Smooth muscle cell (in vitro differentiated cells): ENCODE measurements at regions not wholly inside any gene's neighbourhood (a gene's known extent, or its start where the extent isn't known, plus 50 kb on each side); places are given as distances from the start of the nearest gene placed in this dataset.

Experiments
- DNase-seq: peaks from one replicate; lab custom pipeline; 2025; ENCODE audit not compliant: unreplicated experiment; lab: John Stamatoyannopoulos, UW
- H2AFZ ChIP-seq: fragments of 200-600 bp; sonication (generic); 2 replicates; pipeline ENCODE4 v1.6.0; 2016; ENCODE audit warnings: antibody characterized with exemption, low read depth, mild to moderate bottlenecking
- H3F3A ChIP-seq: fragments of 200-600 bp; sonication (generic); 2 replicates; pipeline ENCODE4 v1.6.0; 2017; ENCODE audit warnings: antibody characterized with exemption, low read depth
- H3K27ac ChIP-seq: fragments of 200-600 bp; sonication (generic); 2 replicates; pipeline ENCODE4 v1.5.1; 2016; ENCODE audit warnings: low read depth, mild to moderate bottlenecking
- H3K27me3 ChIP-seq: fragments of 200-600 bp; sonication (generic); 2 replicates; pipeline ENCODE4 v1.6.1; 2016; ENCODE audit warnings: low read depth, mild to moderate bottlenecking
- H3K36me3 ChIP-seq: fragments of 200-600 bp; sonication (generic); 2 replicates; pipeline ENCODE4 v1.5.1; 2016; ENCODE audit warnings: low read depth
- H3K4me1 ChIP-seq: fragments of 200-600 bp; sonication (generic); 2 replicates; pipeline ENCODE4 v1.5.1; 2016; ENCODE audit warnings: low read depth
- H3K4me2 ChIP-seq: fragments of 200-600 bp; sonication (generic); 2 replicates; pipeline ENCODE4 v1.6.0; 2016; ENCODE audit warnings: mild to moderate bottlenecking
- H3K4me3 ChIP-seq: fragments of 200-600 bp; sonication (generic); 2 replicates; pipeline ENCODE4 v1.5.1; 2016; ENCODE audit warnings: mild to moderate bottlenecking
- H3K79me2 ChIP-seq: fragments of 200-600 bp; sonication (generic); 2 replicates; pipeline ENCODE4 v1.6.0; 2016; ENCODE audit warnings: low read depth, mild to moderate bottlenecking
- H3K9ac ChIP-seq: fragments of 200-600 bp; sonication (generic); 2 replicates; pipeline ENCODE4 v1.6.0; 2016; ENCODE audit warnings: low read depth
- H3K9me3 ChIP-seq: fragments of 200-600 bp; sonication (generic); replicated peaks from 2 replicates; pipeline ENCODE4 v1.5.1; 2016; ENCODE audit warnings: low read depth
- H4K20me1 ChIP-seq: fragments of 200-600 bp; sonication (generic); 2 replicates; pipeline ENCODE4 v1.6.0; 2016; ENCODE audit warnings: low read depth
- CTCF ChIP-seq: fragments of 200-600 bp; sonication (generic); IDR thresholded peaks from 2 replicates; pipeline ENCODE4 v1.5.1; 2017; ENCODE audit warnings: borderline replicate concordance, mild to moderate bottlenecking, antibody characterized with exemption; ENCODE audit not compliant: insufficient read depth, poor library complexity, severe bottlenecking
- WGBS: methylation state at CpG from one replicate; pipeline ENCODE4 v1.1.7; 2016; ENCODE audit warnings: low lambda C conversion rate; 5-methylcytosine and 5-hydroxymethylcytosine counted together

DNA sequence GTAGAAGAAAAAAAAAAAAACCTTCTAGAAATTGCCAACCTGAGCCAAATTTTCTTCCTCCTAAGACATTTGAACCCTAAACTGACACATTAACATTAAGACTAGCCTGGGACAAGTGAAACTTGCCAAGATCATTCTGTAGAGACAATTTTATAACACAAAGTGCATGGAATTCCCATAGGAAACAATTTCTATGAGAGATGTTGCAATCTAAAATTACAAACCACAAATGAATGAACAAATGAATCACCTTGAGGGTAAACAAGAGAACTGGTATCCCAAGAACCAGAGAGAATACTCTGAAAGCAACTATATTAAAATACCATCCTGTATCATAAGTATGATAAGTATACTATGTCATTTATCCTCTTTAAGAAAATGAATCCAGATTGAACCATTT lies 165.3 kb downstream of the DICER1 start:
- H3K4me2 ChIP-seq: no peak overlapping the region
- H3K4me3 ChIP-seq: no peak overlapping the region
- H3K79me2 ChIP-seq: no peaks in the 10 kb centered on the region
- no peak for DNase-seq
- no peak for TF ChIP-seq CTCF
- H3K36me3 ChIP-seq: no peaks in the 10 kb centered on the region
- no peaks in the 10 kb centered on the region for H3K9me3 ChIP-seq
- no peaks in the 10 kb centered on the region for H4K20me1 ChIP-seq
- H3K9ac ChIP-seq: no peak overlapping the region
- H3K27me3 ChIP-seq: no peaks in the 10 kb centered on the region
- no peaks in the 10 kb centered on the region for H3F3A ChIP-seq
- no peak overlapping the region for H3K27ac ChIP-seq
- no peaks in the 10 kb centered on the region for H3K4me1 ChIP-seq
- H2AFZ ChIP-seq: no peak overlapping the region

DNA sequence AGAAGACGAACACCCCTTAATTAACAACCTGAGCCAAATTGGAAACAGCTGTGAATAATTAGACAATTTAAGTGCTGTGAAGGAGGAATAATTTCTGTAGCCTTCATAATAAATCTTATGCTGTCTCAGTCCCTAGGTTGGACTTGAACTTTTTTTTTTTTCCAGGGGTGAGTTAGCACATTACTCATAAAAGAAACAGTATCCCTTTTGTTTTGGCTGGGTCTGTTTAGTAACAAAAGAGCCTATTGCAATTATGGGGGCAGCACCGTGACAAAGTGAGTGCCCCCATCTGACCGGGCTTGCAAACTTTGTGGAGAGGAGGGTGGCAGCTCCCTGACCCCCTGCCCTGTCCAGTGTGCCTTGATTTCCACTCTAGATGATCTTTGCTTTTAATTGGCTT lies 167.4 kb downstream of the DICER1 start:
- no peaks in the 10 kb centered on the region for H3F3A ChIP-seq
- H3K4me1 ChIP-seq: no peaks in the 10 kb centered on the region
- H2AFZ ChIP-seq: no peak overlapping the region
- no peak for DNase-seq
- H3K4me2 ChIP-seq: no peak overlapping the region
- H4K20me1 ChIP-seq: no peaks in the 10 kb centered on the region
- no peak for TF ChIP-seq CTCF
- WGBS: 57% methylated on average over 3 of the region's 3 CpGs
- H3K27me3 ChIP-seq: peaks cover 11% of the 10 kb centered on the region
- H3K9me3 ChIP-seq: no peaks in the 10 kb centered on the region
- no peaks in the 10 kb centered on the region for H3K79me2 ChIP-seq
- H3K4me3 ChIP-seq: no peak overlapping the region
- no peak overlapping the region for H3K9ac ChIP-seq
- no peaks in the 10 kb centered on the region for H3K36me3 ChIP-seq
- H3K27ac ChIP-seq: no peak overlapping the region

DNA sequence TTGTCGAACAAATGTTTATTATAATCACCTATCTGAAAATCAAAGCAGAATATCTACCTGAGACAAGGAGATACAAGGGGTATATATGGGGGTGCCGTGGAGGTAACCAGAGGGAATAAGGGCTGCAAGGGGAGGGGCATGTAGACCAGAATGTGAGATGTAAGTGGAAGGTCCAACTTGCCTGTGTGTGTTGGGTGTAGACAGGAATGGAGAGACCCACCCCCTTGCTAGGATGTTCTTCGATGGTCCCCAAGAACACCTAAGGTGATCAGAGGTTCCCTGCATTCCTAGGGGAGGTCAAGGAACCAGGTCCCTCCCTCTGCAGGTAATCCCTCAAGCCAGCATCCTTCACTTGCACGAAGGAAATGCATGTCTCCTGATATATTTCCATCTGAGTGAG lies 167.9 kb downstream of the DICER1 start:
- H3K9ac ChIP-seq: no peak overlapping the region

DNA sequence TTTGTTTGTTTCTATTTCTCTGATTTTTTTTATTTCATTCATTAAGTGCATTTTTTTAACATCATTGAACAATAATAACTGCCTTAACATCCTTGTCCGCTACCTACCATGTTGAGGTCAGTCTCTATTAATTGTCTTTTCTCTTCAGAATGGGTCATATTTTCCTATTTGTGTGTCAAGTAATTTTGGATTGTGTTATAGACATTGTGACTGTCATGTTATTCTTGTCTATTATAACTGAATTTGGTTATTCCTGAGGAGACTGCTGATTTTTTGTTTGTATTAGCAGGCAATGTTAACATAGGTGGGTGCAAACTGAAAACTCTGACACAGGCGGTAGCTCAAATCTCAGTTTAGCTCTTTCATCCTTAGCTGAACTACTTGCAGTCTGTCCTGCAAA lies 169.9 kb downstream of the DICER1 start:
- H3K27me3 ChIP-seq: peaks cover 12% of the 10 kb centered on the region
- 96% methylated on average over 2 of the region's 2 CpGs for WGBS
- DNase-seq: no peak
- H3K9ac ChIP-seq: no peak overlapping the region
- H3K79me2 ChIP-seq: no peaks in the 10 kb centered on the region
- H3K4me1 ChIP-seq: no peaks in the 10 kb centered on the region
- no peak for TF ChIP-seq CTCF
- H4K20me1 ChIP-seq: no peaks in the 10 kb centered on the region
- H3K4me3 ChIP-seq: no peak overlapping the region
- no peak overlapping the region for H3K27ac ChIP-seq
- H3K4me2 ChIP-seq: no peak overlapping the region
- no peaks in the 10 kb centered on the region for H3F3A ChIP-seq
- H2AFZ ChIP-seq: no peak overlapping the region
- no peaks in the 10 kb centered on the region for H3K36me3 ChIP-seq
- no peaks in the 10 kb centered on the region for H3K9me3 ChIP-seq

More for the DNA sequence above, 167.9 kb downstream of the DICER1 start:
- Histone ChIP-seq H3K79me2 (no peaks in the 10 kb centered on the region), H3K4me1 (no peaks in the 10 kb centered on the region), H4K20me1 (no peaks in the 10 kb centered on the region), H3K27me3 (peaks cover 12% of the 10 kb centered on the region), H3K27ac (no peak overlapping the region), H3K4me3 (no peak overlapping the region), H3K9me3 (no peaks in the 10 kb centered on the region), H2AFZ (no peak overlapping the region), H3K4me2 (no peak overlapping the region), H3K36me3 (no peaks in the 10 kb centered on the region), H3F3A (no peaks in the 10 kb centered on the region)
- no peak for TF ChIP-seq CTCF
- WGBS: 88% methylated on average over 4 of the region's 4 CpGs
- no peak for DNase-seq
